ENCODE measurements at regions not wholly inside any gene's neighbourhood (a gene's known extent, or its start where the extent isn't known, plus 50 kb on each side); places are given as distances from the start of the nearest gene placed in this dataset.

GRCh38 chr18:40163254-40163653 lies 1791.8 kb upstream of the PIK3C3 start (continued):
- TF ChIP-seq REST (IDR thresholded peaks at IDR 0.05; ENCODE audit: unreplicated experiment) (no peak), ETS1 (IDR thresholded peaks at IDR 0.05) (no peak)

GRCh38 chr18:40160361-40160760 lies 1794.7 kb upstream of the PIK3C3 start:
- Mint-ChIP-seq H3K4me1 (peaks cover 2% of the 10 kb centered on the region; the same call in 2 of the 3 replicates), H3K36me3 (ENCODE audit: low read depth) (no peaks in the 10 kb centered on the region), H3K27me3 (ENCODE audit: insufficient read depth, low read depth, poor library complexity) (no peaks in the 10 kb centered on the region), H3K27ac (no peak overlapping the region), H3K9me3 (no peaks in the 10 kb centered on the region), H3K4me3 (no peak overlapping the region)
- Histone ChIP-seq H3K27me3 (ENCODE audit: insufficient read depth) (no peaks in the 10 kb centered on the region), H3K4me3 (no peak overlapping the region), H3K4me2 (no peak overlapping the region), H3F3A (replicated peaks; ENCODE audit: low read depth) (no peaks in the 10 kb centered on the region), H3K4me1 (ENCODE audit: insufficient read depth) (no peaks in the 10 kb centered on the region), H4K20me1 (replicated peaks; ENCODE audit: insufficient read depth) (no peaks in the 10 kb centered on the region), H3K9me2 (ENCODE audit: insufficient read depth) (0 out of 2 replicates have a peak, but pooled peaks cover 3% of the 10 kb centered on the region), H3K79me2 (replicated peaks; ENCODE audit: insufficient read depth) (no peaks in the 10 kb centered on the region), H3K36me3 (ENCODE audit: insufficient read depth) (no peaks in the 10 kb centered on the region), H2AFZ (no peak overlapping the region), H3K27ac (ENCODE audit: low read depth) (no peak overlapping the region)
- TF ChIP-seq EZH2phosphoT487 (IDR thresholded peaks at IDR 0.05; ENCODE audit: unreplicated experiment) (no peak), ZNF114 (CRISPR knock-in tag; IDR thresholded peaks at IDR 0.05) (no peak), NANOG (IDR thresholded peaks at IDR 0.05; ENCODE audit: borderline replicate concordance) (no peak), POLR2AphosphoS5 (IDR thresholded peaks at IDR 0.05; ENCODE audit: low read depth) (no peak)
- ATAC-seq (no peak), DNase-seq (ENCODE audit: low spot score) (no peak)

- Histone ChIP-seq H4K20me1 (replicated peaks; ENCODE audit: insufficient read depth) (no peaks in the 10 kb centered on the region), H2AFZ (no peak overlapping the region), H3K9me2 (ENCODE audit: insufficient read depth) (0 out of 2 replicates have a peak, but pooled peaks cover under 1% of the 10 kb centered on the region), H3K79me2 (replicated peaks; ENCODE audit: insufficient read depth) (no peaks in the 10 kb centered on the region), H3K36me3 (ENCODE audit: insufficient read depth) (no peaks in the 10 kb centered on the region), H3K4me3 (no peak overlapping the region), H3K27me3 (ENCODE audit: insufficient read depth) (no peaks in the 10 kb centered on the region), H3F3A (replicated peaks; ENCODE audit: low read depth) (no peaks in the 10 kb centered on the region), H3K4me1 (ENCODE audit: insufficient read depth) (no peaks in the 10 kb centered on the region), H3K4me2 (no peak overlapping the region), H3K27ac (ENCODE audit: low read depth) (no peak overlapping the region)
- Mint-ChIP-seq H3K27ac (no peak overlapping the region), H3K36me3 (ENCODE audit: low read depth) (no peaks in the 10 kb centered on the region), H3K27me3 (ENCODE audit: insufficient read depth, low read depth, poor library complexity) (no peaks in the 10 kb centered on the region), H3K4me3 (no peak overlapping the region), H3K9me3 (no peaks in the 10 kb centered on the region), H3K4me1 (peaks cover 2% of the 10 kb centered on the region; the same call in 2 of the 3 replicates)
- peak; percentile 71 for DNase-seq (ENCODE audit: low spot score)
- TF ChIP-seq CREB1 (CRISPR knock-in tag; IDR thresholded peaks at IDR 0.05; ENCODE audit: low read depth) (no peak), CTCF (conservative IDR thresholded peaks at IDR 0.05; ENCODE audit: low read depth in 2 of 2) (peak; percentile 70 to 83)
- peak; percentile 45; the same call in 1 of the 3 replicates for ATAC-seq
These were observed 1795.7 kb upstream of the PIK3C3 start for GRCh38 chr18:40159141-40160017.

All from GM23338 (cell line).